GM18951 (cell line): ENCODE measurements at regions not wholly inside any gene's neighbourhood (a gene's known extent, or its start where the extent isn't known, plus 50 kb on each side); places are given as distances from the start of the nearest gene placed in this dataset.

Source experiments
- POLR2A ChIP-seq: IDR thresholded peaks from 4 replicates; pipeline ENCODE4 v1.6.1; 2011; ENCODE audit warnings: mild to moderate bottlenecking; ENCODE audit not compliant: insufficient read length, insufficient read depth; ENCODE audit errors: extremely low read depth
- in situ Hi-C: fragments of 300-500 bp; cut with MboI; formaldehyde crosslinking; loops from one replicate; pipeline ENCODE4 v1.12.0; 2022; ENCODE audit warnings: low sequenced_read_pairs, mixed read lengths, inconsistent platforms; ENCODE audit not compliant: unreplicated experiment

DNA sequence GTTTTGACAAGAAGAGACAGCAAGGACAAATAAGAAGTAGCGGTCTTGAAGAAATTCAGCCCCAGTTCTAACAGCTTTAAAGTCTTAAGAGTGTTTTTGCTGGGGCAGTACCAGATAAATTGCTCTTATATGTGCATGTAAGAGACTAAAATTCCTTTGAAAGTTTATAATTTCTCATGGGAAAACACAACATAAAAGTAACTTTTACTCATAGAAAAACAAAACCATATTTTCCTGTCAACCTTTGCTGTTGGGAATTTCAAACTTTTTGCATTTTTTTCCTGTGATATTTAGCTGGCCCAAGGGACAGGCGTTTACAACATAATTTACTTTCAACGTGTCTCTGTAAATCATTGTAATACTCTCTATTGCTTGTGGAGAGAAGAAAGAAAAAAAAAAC, 767.8 kb upstream of the ZEB2 start:
- TF ChIP-seq POLR2A = no peak
- in situ Hi-C loops = no loop called here

DNA sequence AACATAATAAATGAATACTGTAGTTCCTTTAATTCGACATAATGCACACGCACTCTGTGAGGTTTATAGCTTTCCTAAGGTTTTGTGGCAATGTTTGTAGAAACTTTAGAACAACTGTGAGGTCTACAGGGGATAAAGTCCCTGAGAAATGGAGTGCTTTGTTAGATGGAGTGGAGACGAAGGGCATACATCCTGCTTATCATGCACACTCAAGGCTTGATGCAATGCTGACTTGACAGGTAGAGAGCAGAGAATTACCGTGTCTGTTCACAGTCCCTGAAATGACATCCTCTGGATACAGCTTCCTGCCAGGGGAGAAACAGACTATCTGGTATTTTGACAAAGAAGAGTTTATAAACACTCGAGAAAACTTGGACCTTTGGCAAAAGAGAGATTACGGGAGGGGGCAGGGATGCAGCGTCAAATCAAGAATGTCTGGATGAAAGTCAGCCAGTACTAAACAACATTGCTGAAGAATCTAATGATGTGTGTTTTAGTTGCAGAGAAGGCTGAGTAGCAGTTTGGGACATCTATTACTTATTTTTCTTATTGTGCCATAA, 766.9 kb upstream of the ZEB2 start:
- no peak for TF ChIP-seq POLR2A

DNA sequence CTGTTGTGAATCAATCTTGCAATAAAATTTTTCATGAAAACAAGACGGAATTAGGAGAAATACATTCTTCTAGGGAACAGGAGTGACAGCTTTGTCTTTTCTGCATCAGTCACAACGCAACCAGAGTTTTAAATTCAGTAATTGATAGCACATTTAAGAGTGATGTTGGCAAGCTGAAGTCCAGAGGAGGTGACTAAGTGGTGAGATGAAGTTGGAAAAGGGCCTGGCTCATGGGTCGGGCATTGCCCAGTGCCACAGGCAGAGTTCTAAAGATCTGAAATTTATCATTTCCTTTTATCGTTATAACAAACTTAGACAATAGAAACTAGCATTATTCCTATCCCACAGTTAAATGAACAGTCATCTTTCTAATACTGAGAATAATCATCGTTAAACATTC, 764.6 kb upstream of the ZEB2 start:
- in situ Hi-C loops = no loop called here
- no peak for TF ChIP-seq POLR2A

More for the DNA sequence above, 766.9 kb upstream of the ZEB2 start:
- in situ Hi-C loops = no loop called here

DNA sequence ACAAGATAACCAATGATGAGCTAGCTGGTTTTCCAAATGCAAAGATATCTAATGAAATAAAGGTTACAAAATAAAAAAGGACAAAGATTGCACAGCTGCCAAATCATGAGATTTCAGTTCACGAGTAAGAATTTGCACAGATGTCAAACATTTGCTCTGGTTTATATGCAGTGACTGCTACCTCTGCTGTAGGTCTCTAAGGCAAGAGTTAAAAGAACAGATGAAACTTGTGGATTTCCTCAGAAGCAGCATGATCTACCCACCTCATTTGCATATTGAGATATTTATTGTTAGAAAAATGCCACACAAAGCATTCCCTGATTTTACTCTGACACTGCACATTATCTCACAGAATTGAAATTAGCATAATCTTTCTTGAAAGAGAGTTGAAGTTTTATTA, 763.2 kb upstream of the ZEB2 start:
- in situ Hi-C loops = no loop called here
- no peak for TF ChIP-seq POLR2A

DNA sequence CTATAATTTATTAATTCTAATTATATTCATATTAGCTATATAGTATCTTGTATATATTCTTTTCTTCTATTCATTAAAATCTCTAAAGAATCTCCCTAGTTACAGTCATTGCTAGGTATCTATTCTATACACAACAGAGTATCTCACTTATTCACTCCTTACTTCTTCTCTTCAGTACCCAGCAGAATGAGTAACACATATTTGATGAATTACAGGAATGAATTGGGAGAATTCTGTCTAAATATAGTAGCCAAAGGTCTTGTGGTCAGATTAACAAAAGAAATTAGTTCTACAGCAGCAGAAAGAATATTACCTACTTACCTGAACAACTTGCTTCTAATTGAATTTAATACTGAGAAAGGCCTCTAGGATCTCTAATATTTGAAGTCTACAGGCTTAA, 758.0 kb upstream of the ZEB2 start:
- TF ChIP-seq POLR2A = no peak
- in situ Hi-C loops = no loop called here

DNA sequence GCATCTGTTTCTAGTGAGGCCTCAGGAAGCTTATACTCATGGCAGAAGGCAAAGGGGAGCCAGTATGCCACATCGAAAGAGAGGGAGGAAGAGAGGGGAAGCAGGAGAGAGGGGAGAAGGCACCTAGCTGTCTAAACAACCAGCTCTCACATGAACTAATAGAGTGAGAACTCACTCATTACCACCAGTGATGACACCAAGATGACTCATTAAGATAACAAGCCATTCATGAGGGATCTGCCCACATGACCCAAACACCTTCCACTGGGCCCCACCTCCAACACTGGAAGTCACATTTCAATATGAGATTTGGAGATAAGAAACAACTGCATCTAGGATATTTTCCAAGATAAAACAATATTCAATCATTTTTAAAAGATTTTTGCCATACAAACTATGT, 753.9 kb upstream of the ZEB2 start:
- no peak for TF ChIP-seq POLR2A
- in situ Hi-C loops = no loop called here

DNA sequence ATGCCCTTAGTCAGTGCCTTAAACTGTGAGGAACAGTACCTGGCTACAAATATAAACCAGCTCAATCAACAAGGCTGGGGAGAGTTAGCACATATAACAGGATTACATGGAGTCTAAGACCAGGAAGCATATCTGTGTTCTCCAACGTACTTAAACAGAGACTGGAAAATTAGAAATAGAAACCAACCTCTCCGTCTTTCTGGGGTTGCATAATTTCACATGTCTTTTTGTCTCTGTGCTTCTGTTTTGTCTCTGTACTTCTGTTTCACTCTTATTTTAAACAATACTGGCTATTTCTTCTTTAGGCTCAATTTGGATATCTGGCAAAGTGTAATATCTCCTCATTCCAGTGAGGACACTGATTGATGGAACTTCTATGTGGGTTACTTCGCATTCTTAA, 749.0 kb upstream of the ZEB2 start:
- in situ Hi-C loops = no loop called here
- TF ChIP-seq POLR2A = no peak

DNA sequence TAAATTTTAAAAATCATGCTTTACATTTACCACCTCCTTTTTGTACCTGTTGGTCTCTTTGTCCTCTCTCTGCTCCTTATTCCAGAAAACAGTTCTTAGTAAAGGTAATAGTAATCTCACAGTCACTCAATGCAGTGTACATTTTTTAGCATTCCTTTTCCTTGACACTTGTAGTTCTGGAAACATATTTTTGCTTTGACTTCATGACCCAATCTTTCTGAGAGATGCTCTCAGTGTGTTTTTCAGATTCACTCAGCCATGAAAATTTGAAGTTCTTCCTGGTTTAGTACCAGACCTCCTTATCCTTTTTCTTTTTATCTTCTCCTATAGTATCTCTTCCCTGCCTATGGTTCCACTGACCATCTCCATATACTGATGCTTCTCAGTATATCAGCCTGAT, 747.5 kb upstream of the ZEB2 start:
- in situ Hi-C loops = no loop called here
- no peak for TF ChIP-seq POLR2A

DNA sequence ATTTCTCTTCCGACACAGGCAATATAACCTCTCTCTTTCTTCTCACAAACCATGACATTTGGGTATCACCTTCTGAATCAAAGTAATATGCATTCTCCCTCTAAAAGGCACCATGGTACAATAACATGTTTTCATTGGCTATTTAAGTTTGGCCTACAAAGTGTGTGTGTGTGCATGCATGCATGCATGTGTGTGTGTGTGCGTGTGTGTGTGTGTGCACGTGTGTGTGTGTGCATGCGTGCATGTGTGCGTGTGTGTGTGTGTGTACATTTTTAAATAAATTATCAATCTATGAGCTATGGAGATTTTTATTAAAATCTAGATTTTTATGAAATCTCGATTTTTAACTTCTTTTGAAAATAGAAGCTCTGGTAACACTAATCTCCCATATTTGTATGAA, 745.3 kb upstream of the ZEB2 start:
- in situ Hi-C loops = no loop called here
- TF ChIP-seq POLR2A = no peak

DNA sequence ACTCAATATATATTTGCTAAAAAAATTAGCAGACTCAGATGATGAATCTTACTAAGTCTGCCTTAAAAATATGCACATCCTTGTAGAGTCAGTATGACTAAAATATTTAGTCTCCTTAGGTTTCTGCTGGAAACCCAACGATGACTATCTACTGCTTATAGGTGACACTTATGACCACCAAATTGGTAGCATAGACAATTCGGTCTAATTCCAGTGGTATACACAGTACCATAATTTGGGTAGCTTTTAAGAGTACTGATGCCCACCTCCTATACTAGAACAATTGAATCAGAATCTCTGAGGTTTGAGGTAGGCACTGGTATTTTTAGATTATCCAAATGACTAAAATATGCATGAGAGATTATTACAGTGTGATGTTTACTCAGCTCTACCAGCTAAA, 740.8 kb upstream of the ZEB2 start:
- in situ Hi-C loops = no loop called here
- TF ChIP-seq POLR2A = no peak

DNA sequence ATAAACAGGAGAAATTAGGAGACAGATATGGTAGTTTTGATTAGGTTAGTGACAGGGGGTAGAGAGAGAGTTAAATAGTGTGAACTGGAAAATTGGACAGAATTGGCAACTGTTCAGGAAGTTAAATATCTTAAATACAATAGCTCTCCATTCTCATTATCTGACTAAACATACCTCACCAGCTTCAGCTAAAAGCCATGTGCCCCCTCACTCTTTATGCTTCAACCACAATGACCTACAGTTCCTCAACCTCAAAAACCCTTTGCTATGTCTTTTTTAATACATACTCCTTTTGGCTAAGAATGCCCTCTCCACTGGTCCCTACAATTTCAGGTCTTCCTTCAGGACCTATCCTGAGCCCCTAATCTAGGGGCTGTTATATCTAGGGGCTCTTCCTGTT, 740.2 kb upstream of the ZEB2 start:
- TF ChIP-seq POLR2A = no peak
- in situ Hi-C loops = no loop called here

DNA sequence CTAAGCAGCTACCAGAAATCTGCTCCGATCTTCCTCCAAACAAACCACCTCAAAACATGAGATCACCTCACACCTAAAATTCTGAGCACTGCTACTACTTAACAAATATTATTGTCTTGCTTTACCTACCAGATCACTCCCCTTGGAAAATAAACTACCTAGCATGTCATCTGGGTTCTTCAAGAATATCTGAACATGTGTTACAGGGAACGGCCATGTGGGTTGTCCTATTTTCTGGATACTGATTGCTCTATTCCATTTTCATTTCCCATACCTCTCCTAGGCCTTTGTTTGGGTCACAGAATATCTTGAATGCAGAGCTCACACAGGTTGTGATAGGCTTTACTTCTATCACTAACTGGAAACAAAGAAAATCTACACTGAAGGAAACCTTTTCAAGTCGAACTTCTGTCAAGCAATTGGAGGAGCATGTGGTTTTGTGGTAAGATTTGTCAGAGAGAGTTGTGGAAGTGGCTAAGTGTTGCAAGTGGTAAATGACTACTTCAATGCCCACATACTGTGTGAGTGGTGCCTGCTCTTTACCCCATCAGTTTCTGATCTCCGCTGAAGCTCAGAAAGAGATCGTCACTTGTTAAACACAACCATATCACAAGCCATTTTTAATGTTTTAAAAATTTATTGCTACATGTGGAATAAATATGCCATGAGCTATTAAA, 739.1 kb upstream of the ZEB2 start:
- in situ Hi-C loops = no loop called here
- TF ChIP-seq POLR2A = no peak

DNA sequence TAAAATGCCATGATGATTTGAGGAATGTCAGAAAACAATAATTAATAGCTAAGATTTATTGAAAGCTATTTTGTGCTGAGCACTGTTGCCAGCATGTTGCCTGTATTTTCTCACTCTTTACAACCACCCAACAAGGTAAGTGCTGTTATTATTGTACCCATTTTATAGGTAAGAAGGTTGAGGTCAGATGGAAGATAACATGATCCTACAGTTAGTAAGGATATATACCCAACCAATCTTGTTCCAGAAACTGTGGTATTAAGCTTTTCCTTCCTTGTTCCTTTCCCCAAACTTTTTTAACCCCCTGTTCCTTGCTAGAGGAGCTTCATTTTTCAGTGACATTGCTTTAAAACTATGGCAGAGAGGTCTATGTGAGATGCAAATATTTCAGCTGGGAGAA, 738.0 kb upstream of the ZEB2 start:
- TF ChIP-seq POLR2A = no peak
- in situ Hi-C loops = no loop called here

DNA sequence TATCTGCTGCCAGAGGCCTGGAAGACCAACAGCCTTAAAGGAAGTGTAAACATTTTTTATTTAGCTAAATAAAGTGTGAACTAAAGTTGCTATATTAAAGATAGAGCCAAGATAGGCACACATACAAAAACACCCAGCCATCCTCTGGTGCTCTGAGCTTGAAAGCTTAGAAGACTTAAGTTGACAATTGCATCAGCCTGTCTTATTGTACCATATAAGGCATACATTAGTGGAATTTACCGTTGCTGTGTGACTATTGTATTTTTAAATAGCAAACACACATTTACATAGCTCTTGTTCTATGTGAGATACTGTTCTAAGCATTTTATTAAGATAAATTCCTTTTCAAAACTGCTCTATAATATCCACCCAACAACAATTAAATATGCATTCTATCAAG, 736.6 kb upstream of the ZEB2 start:
- in situ Hi-C loops = no loop called here
- TF ChIP-seq POLR2A = no peak

DNA sequence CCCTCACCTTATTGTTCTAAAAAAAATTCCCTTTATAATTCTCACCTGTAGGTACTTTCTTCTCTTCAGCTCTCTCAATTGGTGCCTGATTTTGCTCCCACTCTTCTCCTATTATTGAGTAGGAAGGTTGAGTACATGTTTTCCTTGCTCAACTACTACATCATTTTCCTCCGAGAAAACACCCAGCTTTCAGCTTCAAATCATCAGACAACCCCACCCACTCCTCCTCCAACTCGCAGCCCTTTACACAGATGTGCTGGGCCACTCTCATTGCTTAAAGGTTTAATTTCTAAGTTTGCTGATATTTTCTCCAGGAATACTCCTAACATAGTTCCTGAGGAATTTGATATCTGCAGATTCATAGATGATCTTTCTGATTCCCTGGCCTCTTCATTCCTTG, 734.4 kb upstream of the ZEB2 start:
- in situ Hi-C loops = no loop called here
- no peak for TF ChIP-seq POLR2A
